T-helper 2 cell treated with Interferon-gamma antibody and Interleukin-4, amounts not matched to agents 100 ng/mL and 5 ng/mL, for 36 hours (primary cell): ENCODE measurements at regions not wholly inside any gene's neighbourhood (a gene's known extent, or its start where the extent isn't known, plus 50 kb on each side); places are given as distances from the start of the nearest gene placed in this dataset.
"Not testable (repeated sequence)": the region's sequence is repeated elsewhere in the genome, so short reads cannot be mapped to it uniquely, and the experiment has no call there.

Source experiments
- intact Hi-C: fragments of 100-400 bp; cut with micrococcal nuclease; formaldehyde crosslinking; loops from one replicate; pipeline ENCODE4 v1.15.1; 2023

GRCh38 chr2:217017456-217018252 is 157.8 kb upstream of the TNP1 start:
- intact Hi-C loops: no loop called here

- intact Hi-C loops: no loop called here
These were observed 157.0 kb upstream of the TNP1 start for GRCh38 chr2:217016796-217017419.

GRCh38 chr2:217014328-217015105 is 154.7 kb upstream of the TNP1 start:
- intact Hi-C loops: no loop called here

- intact Hi-C loops: no loop called here
These were observed 154.1 kb upstream of the TNP1 start for GRCh38 chr2:217013926-217014325.

GRCh38 chr2:217011576-217011975 is 151.7 kb upstream of the TNP1 start:
- intact Hi-C loops: no loop called here

GRCh38 chr2:217010173-217010572 is 150.3 kb upstream of the TNP1 start:
- intact Hi-C loops: no loop called here

GRCh38 chr2:217008794-217009193 is 148.9 kb upstream of the TNP1 start:
- intact Hi-C loops: no loop called here

- intact Hi-C loops: no loop called here
These were observed 146.4 kb upstream of the TNP1 start for GRCh38 chr2:217006217-217006616.

GRCh38 chr2:217004656-217005055 is 144.8 kb upstream of the TNP1 start:
- intact Hi-C loops: no loop called here

- intact Hi-C loops: no loop called here
These were observed 141.9 kb upstream of the TNP1 start for GRCh38 chr2:217001740-217002139.

- intact Hi-C loops: no loop called here
These were observed 140.5 kb upstream of the TNP1 start for GRCh38 chr2:217000406-217000805.

- intact Hi-C loops: no loop called here
These were observed 136.5 kb upstream of the TNP1 start for GRCh38 chr2:216996279-216996845.

GRCh38 chr2:216994353-216994854 is 134.5 kb upstream of the TNP1 start:
- intact Hi-C loops: no loop called here

GRCh38 chr2:216992056-216992675 is 132.3 kb upstream of the TNP1 start:
- intact Hi-C loops: no loop called here

- intact Hi-C loops: no loop called here
These were observed 131.7 kb upstream of the TNP1 start for GRCh38 chr2:216991563-216991962.

- intact Hi-C loops: no loop called here
These were observed 129.7 kb upstream of the TNP1 start for GRCh38 chr2:216989340-216990129.

GRCh38 chr2:216987252-216987821 is 127.5 kb upstream of the TNP1 start:
- intact Hi-C loops: no loop called here

GRCh38 chr2:216985658-216986141 is 125.8 kb upstream of the TNP1 start:
- intact Hi-C loops: no loop called here

GRCh38 chr2:216984937-216985336 is 125.1 kb upstream of the TNP1 start:
- intact Hi-C loops: no loop called here

GRCh38 chr2:216981951-216982350 is 122.1 kb upstream of the TNP1 start:
- intact Hi-C loops: not testable (repeated sequence)
